ENCODE measurements at regions not wholly inside any gene's neighbourhood (a gene's known extent, or its start where the extent isn't known, plus 50 kb on each side); places are given as distances from the start of the nearest gene placed in this dataset.

- DNase-seq = no peak
These were observed 973.5 kb downstream of the CDH11 start for GRCh38 chr16:64148356-64148755.

- no peak for DNase-seq
These were observed 973.9 kb downstream of the CDH11 start for GRCh38 chr16:64147941-64148340.

GRCh38 chr16:64144617-64145016, 977.2 kb downstream of the CDH11 start:
- no peak for DNase-seq

GRCh38 chr16:64138621-64139020, 983.2 kb downstream of the CDH11 start:
- no peak for DNase-seq

GRCh38 chr16:64138006-64138405, 983.9 kb downstream of the CDH11 start:
- DNase-seq = no peak

- no peak for DNase-seq
These were observed 985.1 kb downstream of the CDH11 start for GRCh38 chr16:64136743-64137142.

GRCh38 chr16:64136314-64136713, 985.5 kb downstream of the CDH11 start:
- no peak for DNase-seq

GRCh38 chr16:64133366-64133765, 988.5 kb downstream of the CDH11 start:
- no peak for DNase-seq

GRCh38 chr16:64132759-64133361, 989.0 kb downstream of the CDH11 start:
- DNase-seq = no peak

- DNase-seq = no peak
These were observed 989.7 kb downstream of the CDH11 start for GRCh38 chr16:64132190-64132589.

- no peak for DNase-seq
These were observed 990.4 kb downstream of the CDH11 start for GRCh38 chr16:64131423-64131822.

GRCh38 chr16:64130140-64130539, 991.7 kb downstream of the CDH11 start:
- no peak for DNase-seq

GRCh38 chr16:64122177-64122576, 999.7 kb downstream of the CDH11 start:
- DNase-seq = no peak

GRCh38 chr16:64121473-64121872, 1000.4 kb downstream of the CDH11 start:
- DNase-seq = no peak

GRCh38 chr16:64116151-64116550, 1005.7 kb downstream of the CDH11 start:
- no peak for DNase-seq

- DNase-seq = no peak
These were observed 1012.6 kb downstream of the CDH11 start for GRCh38 chr16:64109241-64109640.

GRCh38 chr16:64102654-64103053, 1019.2 kb downstream of the CDH11 start:
- DNase-seq = no peak

- no peak for DNase-seq
These were observed 1023.4 kb downstream of the CDH11 start for GRCh38 chr16:64098451-64098850.

GRCh38 chr16:64096689-64097088, 1025.2 kb downstream of the CDH11 start:
- no peak for DNase-seq

GRCh38 chr16:64094992-64095634, 1026.8 kb downstream of the CDH11 start:
- DNase-seq = no peak

- no peak for DNase-seq
These were observed 1027.5 kb downstream of the CDH11 start for GRCh38 chr16:64094181-64094965.

GRCh38 chr16:64092271-64092670, 1029.6 kb downstream of the CDH11 start:
- DNase-seq = no peak

- no peak for DNase-seq
These were observed 1031.5 kb downstream of the CDH11 start for GRCh38 chr16:64090327-64090726.

- no peak for DNase-seq
These were observed 1032.2 kb downstream of the CDH11 start for GRCh38 chr16:64089697-64090096.
